DND-41 (cell line): ENCODE measurements at regions not wholly inside any gene's neighbourhood (a gene's known extent, or its start where the extent isn't known, plus 50 kb on each side); places are given as distances from the start of the nearest gene placed in this dataset.

Source experiments
- EZH2 ChIP-seq: IDR thresholded peaks from 3 replicates; pipeline ENCODE4 v1.6.1; 2012; ENCODE audit warnings: borderline replicate concordance, low read depth, mild to moderate bottlenecking, moderate library complexity, low read length, inconsistent platforms; ENCODE audit not compliant: severe bottlenecking
- TF ChIP-seq, protein P1 (sequence below): IDR thresholded peaks from 2 replicates; pipeline ENCODE4 v1.5.1; 2012; ENCODE audit warnings: borderline replicate concordance, low read length, moderate library complexity, mild to moderate bottlenecking; ENCODE audit not compliant: poor library complexity, severe bottlenecking; ENCODE audit errors: extremely low read depth

DNA sequence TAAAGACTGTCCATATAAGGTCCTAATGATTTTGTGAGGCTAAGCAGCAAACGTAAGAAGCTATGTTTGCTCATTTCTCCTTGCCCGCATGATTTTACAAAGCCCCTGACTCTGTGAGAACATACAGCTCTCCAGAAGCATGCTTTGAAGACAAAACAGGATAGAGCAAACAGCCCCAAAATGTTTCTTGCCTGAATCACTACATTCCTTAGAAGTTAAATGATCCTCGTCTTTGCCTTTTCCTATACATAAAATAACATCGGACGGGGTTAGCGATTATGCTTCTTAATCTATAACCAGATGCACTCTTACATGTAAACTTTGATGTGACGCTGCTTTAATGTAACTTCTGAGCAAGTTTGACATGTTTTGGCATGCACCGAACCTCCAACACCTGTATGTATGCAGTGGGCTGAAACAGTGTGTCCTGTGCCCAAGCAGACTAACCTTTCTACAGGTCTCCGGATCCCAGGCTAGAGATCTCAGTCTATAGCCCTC is 353.7 kb downstream of the CETN3 start:
- TF ChIP-seq, protein P1, sequence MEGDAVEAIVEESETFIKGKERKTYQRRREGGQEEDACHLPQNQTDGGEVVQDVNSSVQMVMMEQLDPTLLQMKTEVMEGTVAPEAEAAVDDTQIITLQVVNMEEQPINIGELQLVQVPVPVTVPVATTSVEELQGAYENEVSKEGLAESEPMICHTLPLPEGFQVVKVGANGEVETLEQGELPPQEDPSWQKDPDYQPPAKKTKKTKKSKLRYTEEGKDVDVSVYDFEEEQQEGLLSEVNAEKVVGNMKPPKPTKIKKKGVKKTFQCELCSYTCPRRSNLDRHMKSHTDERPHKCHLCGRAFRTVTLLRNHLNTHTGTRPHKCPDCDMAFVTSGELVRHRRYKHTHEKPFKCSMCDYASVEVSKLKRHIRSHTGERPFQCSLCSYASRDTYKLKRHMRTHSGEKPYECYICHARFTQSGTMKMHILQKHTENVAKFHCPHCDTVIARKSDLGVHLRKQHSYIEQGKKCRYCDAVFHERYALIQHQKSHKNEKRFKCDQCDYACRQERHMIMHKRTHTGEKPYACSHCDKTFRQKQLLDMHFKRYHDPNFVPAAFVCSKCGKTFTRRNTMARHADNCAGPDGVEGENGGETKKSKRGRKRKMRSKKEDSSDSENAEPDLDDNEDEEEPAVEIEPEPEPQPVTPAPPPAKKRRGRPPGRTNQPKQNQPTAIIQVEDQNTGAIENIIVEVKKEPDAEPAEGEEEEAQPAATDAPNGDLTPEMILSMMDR = no peak
- no peak for TF ChIP-seq EZH2
